IPS DF 6.9 (cell line): ENCODE measurements at regions not wholly inside any gene's neighbourhood (a gene's known extent, or its start where the extent isn't known, plus 50 kb on each side); places are given as distances from the start of the nearest gene placed in this dataset.
"Not testable (repeated sequence)": the region's sequence is repeated elsewhere in the genome, so short reads cannot be mapped to it uniquely, and the experiment has no call there.

Experiments used
- DNase-seq: peaks from one replicate; pipeline ENCODE4 v3.0.0-alpha.2; 2013; ENCODE audit warnings: low read depth, low spot score
- H3K27ac ChIP-seq: one replicate; pipeline ENCODE4 v1.5.1; 2013; ENCODE audit warnings: low read length, control low read depth
- H3K27me3 ChIP-seq: 2 replicates; pipeline ENCODE4 v1.6.1; 2013; ENCODE audit warnings: mild to moderate bottlenecking, low read length; ENCODE audit not compliant: control insufficient read depth, insufficient read depth
- H3K36me3 ChIP-seq: 2 replicates; pipeline ENCODE4 v1.6.1; 2013; ENCODE audit warnings: low read length; ENCODE audit not compliant: control insufficient read depth, insufficient read depth
- H3K4me1 ChIP-seq: 2 replicates; pipeline ENCODE4 v1.6.1; 2013; ENCODE audit warnings: low read length; ENCODE audit not compliant: control insufficient read depth, insufficient read depth
- H3K4me3 ChIP-seq: 2 replicates; pipeline ENCODE4 v1.5.1; 2013; ENCODE audit warnings: mild to moderate bottlenecking, low read length
- H3K9me3 ChIP-seq: 2 replicates; pipeline ENCODE4 v1.6.1; 2013; ENCODE audit warnings: low read length, inconsistent platforms; ENCODE audit not compliant: control insufficient read depth, insufficient read depth
- WGBS: extraction: QIAGEN DNeasy Blood & Tissue Kit; methylation state at CpG from one replicate; pipeline ENCODE4 v1.1.7; 2013; ENCODE audit warnings: mixed read lengths, missing lambda C conversion rate; ENCODE audit not compliant: insufficient read length, insufficient coverage; 5-methylcytosine and 5-hydroxymethylcytosine counted together

DNA sequence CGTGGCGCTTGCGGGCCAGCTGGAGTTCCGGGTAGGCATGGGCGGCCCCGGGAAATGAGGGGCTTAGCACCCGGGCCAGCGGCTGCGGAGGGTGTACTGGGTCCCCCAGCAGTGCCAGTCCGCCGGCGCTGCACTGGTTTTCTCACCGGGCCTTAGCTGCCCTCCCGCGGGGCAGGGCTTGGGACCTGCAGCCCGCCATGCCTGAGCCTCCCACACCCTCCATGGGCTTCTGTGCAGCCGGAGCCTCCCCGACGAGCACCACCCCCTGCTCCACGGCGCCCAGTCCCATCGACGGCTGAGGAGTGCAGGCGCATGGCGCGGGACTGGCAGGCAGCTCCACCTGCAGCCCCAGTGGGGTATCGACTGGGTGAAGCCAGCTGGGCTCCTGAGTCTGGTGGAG is 852.6 kb upstream of the MIR17HG start:
- not testable (repeated sequence) for H3K27me3 ChIP-seq, H3K4me3 ChIP-seq, H3K36me3 ChIP-seq, H3K4me1 ChIP-seq, H3K9me3 ChIP-seq, DNase-seq, H3K27ac ChIP-seq
- no CpG with 5 or more reads among the region's 27 CpGs for WGBS

DNA sequence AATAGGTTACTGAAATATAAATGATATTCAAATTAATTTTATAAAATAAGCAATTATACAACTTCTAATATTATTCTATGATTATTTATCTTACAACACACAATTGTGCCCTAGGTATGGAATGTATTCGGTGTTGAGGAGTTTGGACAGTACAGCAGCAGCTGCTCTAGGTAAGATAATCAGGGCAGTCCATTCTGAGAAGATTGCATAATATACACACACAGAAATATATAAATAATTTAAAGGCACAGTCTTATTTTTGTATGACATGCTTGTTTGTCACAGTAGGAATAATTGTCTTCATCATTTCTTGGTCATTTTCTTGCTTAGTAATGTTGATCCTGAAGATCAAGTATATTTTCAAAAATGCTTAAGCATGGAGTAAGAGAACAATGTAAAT is 849.4 kb upstream of the MIR17HG start:
- Histone ChIP-seq H3K36me3 (no peaks in the 10 kb centered on the region), H3K4me3 (no peak overlapping the region), H3K4me1 (no peaks in the 10 kb centered on the region), H3K27ac (no peak overlapping the region), H3K27me3 (no peaks in the 10 kb centered on the region), H3K9me3 (no peaks in the 10 kb centered on the region)
- DNase-seq = no peak
- WGBS = no CpG with 5 or more reads among the region's 1 CpG

DNA sequence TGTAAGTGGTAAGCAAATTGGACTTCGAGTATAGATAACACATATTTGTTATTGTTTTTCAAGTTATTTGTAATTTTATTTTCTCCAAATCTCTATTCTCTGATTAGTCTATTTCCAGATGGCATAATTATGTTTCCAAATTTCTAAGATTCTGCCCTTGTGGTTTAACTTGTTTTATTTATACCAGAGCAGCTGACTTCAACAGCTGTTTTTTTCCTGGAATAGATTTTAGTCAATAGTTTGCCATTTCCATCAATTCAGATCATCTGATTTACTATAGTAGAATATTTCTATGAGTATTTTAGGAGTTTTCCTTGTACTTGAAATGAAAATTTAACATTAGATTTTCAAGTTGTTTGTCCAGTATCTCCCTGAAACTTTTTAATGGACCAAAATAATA is 848.7 kb upstream of the MIR17HG start:
- H3K27ac ChIP-seq = no peak overlapping the region
- no peak for DNase-seq
- no peak overlapping the region for H3K4me3 ChIP-seq
- no peaks in the 10 kb centered on the region for H3K27me3 ChIP-seq
- WGBS = no CpG with 5 or more reads among the region's 1 CpG
- H3K9me3 ChIP-seq = no peaks in the 10 kb centered on the region
- no peaks in the 10 kb centered on the region for H3K36me3 ChIP-seq
- H3K4me1 ChIP-seq = no peaks in the 10 kb centered on the region

- no peaks in the 10 kb centered on the region for H3K4me1 ChIP-seq
- no peaks in the 10 kb centered on the region for H3K9me3 ChIP-seq
- no peak overlapping the region for H3K4me3 ChIP-seq
- H3K27ac ChIP-seq = no peak overlapping the region
- H3K27me3 ChIP-seq = no peaks in the 10 kb centered on the region
- no CpG with 5 or more reads among the region's 2 CpGs for WGBS
- no peak for DNase-seq
- no peaks in the 10 kb centered on the region for H3K36me3 ChIP-seq
These were observed 846.9 kb upstream of the MIR17HG start for GRCh38 chr13:90500569-90500968.

- H3K27ac ChIP-seq = no peak overlapping the region
- no CpG with 5 or more reads among the region's 1 CpG for WGBS
- no peak overlapping the region for H3K4me3 ChIP-seq
- no peaks in the 10 kb centered on the region for H3K27me3 ChIP-seq
- no peaks in the 10 kb centered on the region for H3K9me3 ChIP-seq
- H3K4me1 ChIP-seq = no peaks in the 10 kb centered on the region
- no peak for DNase-seq
- no peaks in the 10 kb centered on the region for H3K36me3 ChIP-seq
These were observed 845.3 kb upstream of the MIR17HG start for GRCh38 chr13:90502153-90502552.

GRCh38 chr13:90502762-90503161 is 844.7 kb upstream of the MIR17HG start:
- Histone ChIP-seq H3K4me3 (no peak overlapping the region), H3K36me3 (no peaks in the 10 kb centered on the region), H3K27ac (no peak overlapping the region), H3K4me1 (no peaks in the 10 kb centered on the region), H3K27me3 (no peaks in the 10 kb centered on the region), H3K9me3 (no peaks in the 10 kb centered on the region)
- no peak for DNase-seq
- WGBS = no CpG with 5 or more reads among the region's 2 CpGs

DNA sequence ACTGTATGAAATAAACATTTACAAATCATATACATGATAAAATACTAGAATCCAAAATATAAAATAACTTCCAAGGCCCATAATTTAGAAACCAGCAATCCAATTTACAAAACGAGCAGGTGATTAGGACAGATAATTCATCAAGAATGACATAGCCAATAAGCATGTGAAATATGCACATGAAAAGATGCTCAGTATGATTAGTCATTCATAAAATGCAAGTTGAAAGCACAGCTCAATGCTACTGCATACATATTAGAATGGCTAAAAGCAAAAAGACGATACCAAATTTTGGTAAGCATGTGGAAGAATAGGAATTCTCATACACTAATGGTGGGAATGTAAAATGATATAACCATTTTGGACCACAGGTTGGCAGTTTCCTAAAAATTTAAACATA is 837.2 kb upstream of the MIR17HG start:
- Histone ChIP-seq H3K4me1 (no peaks in the 10 kb centered on the region), H3K27me3 (no peaks in the 10 kb centered on the region), H3K4me3 (no peak overlapping the region), H3K27ac (no peak overlapping the region), H3K36me3 (no peaks in the 10 kb centered on the region), H3K9me3 (no peaks in the 10 kb centered on the region)
- WGBS = no CpG with 5 or more reads among the region's 2 CpGs
- DNase-seq = no peak

GRCh38 chr13:90511903-90512302 is 835.6 kb upstream of the MIR17HG start:
- Histone ChIP-seq H3K4me3 (no peak overlapping the region), H3K27ac (no peak overlapping the region), H3K27me3 (no peaks in the 10 kb centered on the region), H3K9me3 (no peaks in the 10 kb centered on the region), H3K36me3 (no peaks in the 10 kb centered on the region), H3K4me1 (no peaks in the 10 kb centered on the region)
- no peak for DNase-seq
- WGBS = no CpG with 5 or more reads among the region's 2 CpGs

GRCh38 chr13:90514712-90515111 is 832.8 kb upstream of the MIR17HG start:
- not testable (repeated sequence) for H3K9me3 ChIP-seq, H3K4me3 ChIP-seq, DNase-seq, H3K27me3 ChIP-seq, H3K27ac ChIP-seq, H3K4me1 ChIP-seq, H3K36me3 ChIP-seq
- no CpG with 5 or more reads among the region's 12 CpGs for WGBS

DNA sequence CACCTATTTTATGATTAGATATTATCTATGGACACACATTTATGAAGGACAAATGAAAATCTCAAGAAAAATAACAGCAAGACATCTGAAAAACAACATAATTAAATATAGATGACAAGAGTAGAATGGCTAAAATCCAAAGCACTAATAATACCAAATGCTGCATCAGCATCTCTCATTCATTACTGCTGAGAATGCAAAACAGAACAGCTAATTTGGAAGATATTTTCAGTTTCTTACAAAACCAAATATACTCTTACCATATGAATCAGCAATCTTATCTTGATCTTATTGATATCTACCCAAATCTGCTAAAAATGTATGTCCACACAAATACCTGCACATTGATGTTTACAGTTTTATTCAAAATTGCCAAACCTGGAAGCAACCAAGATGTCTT is 829.1 kb upstream of the MIR17HG start:
- no peaks in the 10 kb centered on the region for H3K27me3 ChIP-seq
- no peak overlapping the region for H3K27ac ChIP-seq
- no peaks in the 10 kb centered on the region for H3K36me3 ChIP-seq
- no peak overlapping the region for H3K4me3 ChIP-seq
- no peaks in the 10 kb centered on the region for H3K4me1 ChIP-seq
- DNase-seq = no peak
- H3K9me3 ChIP-seq = no peaks in the 10 kb centered on the region

- no peaks in the 10 kb centered on the region for H3K4me1 ChIP-seq
- H3K9me3 ChIP-seq = no peaks in the 10 kb centered on the region
- H3K27ac ChIP-seq = no peak overlapping the region
- no peaks in the 10 kb centered on the region for H3K36me3 ChIP-seq
- no peak for DNase-seq
- H3K27me3 ChIP-seq = no peaks in the 10 kb centered on the region
- no peak overlapping the region for H3K4me3 ChIP-seq
- no CpG with 5 or more reads among the region's 3 CpGs for WGBS
These were observed 828.3 kb upstream of the MIR17HG start for GRCh38 chr13:90519157-90519556.
